ENCODE measurements at regions not wholly inside any gene's neighbourhood (a gene's known extent, or its start where the extent isn't known, plus 50 kb on each side); places are given as distances from the start of the nearest gene placed in this dataset.

GRCh38 chr6:156430386-156430785, 346.8 kb upstream of the ARID1B start:
- TF ChIP-seq CTCF (IDR thresholded peaks at IDR 0.05; ENCODE audit: insufficient read depth, low read depth, low read length), result no peak
- Histone ChIP-seq H3K27me3 (ENCODE audit: control insufficient read depth, insufficient read depth, low read length) (no peaks in the 10 kb centered on the region), H3K36me3 (ENCODE audit: control insufficient read depth, insufficient read depth, low read length) (no peaks in the 10 kb centered on the region), H3K4me3 (ENCODE audit: low read depth, low read length) (no peak overlapping the region)
- ChIA-PET CTCF (no interaction called here), POLR2A (no interaction called here)
- DNase-seq (ENCODE audit: low read depth), result no peak

DNA sequence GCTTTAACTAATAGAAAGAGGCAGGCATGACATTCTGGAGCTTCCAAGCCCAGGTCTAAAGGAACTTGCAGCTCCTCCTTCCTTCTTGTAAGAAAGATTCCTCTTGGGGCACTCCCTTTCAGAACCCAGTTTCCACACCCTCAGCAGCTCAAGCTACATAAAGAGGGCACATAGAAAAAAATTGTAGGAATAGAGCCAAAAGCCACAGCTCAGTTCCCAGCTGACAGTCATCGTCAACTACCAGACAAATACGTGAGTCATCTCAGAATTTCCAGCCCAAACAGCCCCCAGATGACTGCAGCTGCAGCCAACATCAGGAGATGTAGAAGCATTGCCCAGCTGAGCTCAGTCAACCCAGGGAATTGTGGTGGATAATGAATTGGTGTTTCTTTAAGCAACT, 349.8 kb upstream of the ARID1B start:
- POLR2A ChIA-PET, result no interaction called here

GRCh38 chr6:156425359-156426020, 351.7 kb upstream of the ARID1B start:
- peak; percentile 89 for DNase-seq (ENCODE audit: low read depth)
- TF ChIP-seq CTCF (IDR thresholded peaks at IDR 0.05; ENCODE audit: insufficient read depth, low read depth, low read length), result no peak
- CTCF ChIA-PET, result no interaction called here
- Histone ChIP-seq H3K27me3 (ENCODE audit: control insufficient read depth, insufficient read depth, low read length) (no peaks in the 10 kb centered on the region), H3K4me3 (ENCODE audit: low read depth, low read length) (no peak overlapping the region), H3K36me3 (ENCODE audit: control insufficient read depth, insufficient read depth, low read length) (no peaks in the 10 kb centered on the region)
- POLR2A ChIA-PET, result no interaction called here

More for the DNA sequence above, 349.8 kb upstream of the ARID1B start:
- Histone ChIP-seq H3K4me3 (ENCODE audit: low read depth, low read length) (no peak overlapping the region), H3K36me3 (ENCODE audit: control insufficient read depth, insufficient read depth, low read length) (no peaks in the 10 kb centered on the region), H3K27me3 (ENCODE audit: control insufficient read depth, insufficient read depth, low read length) (no peaks in the 10 kb centered on the region)
- CTCF ChIA-PET, result no interaction called here
- TF ChIP-seq CTCF (IDR thresholded peaks at IDR 0.05; ENCODE audit: insufficient read depth, low read depth, low read length), result no peak
- DNase-seq (ENCODE audit: low read depth), result peak; percentile 91

DNA sequence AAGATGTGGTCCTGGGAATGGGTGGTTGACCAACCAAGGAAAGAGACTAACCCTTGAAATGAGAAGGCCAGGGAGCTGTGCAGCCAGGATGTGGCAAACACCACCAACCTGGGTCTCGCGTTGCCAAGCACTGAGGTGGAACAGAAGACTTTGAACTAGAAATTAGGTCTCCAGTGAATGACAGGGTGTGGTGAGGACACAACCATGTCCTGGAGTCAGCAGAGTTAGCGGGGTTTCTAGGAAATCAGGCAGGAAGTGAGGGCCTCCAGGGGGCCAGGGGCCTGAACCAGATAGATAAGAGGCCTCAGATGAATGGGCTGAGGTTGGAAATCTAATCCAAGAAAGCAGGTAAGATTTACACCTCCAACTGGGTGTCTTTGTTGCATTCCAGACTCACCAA, 353.3 kb upstream of the ARID1B start:
- Histone ChIP-seq H3K4me3 (ENCODE audit: low read depth, low read length) (no peak overlapping the region), H3K27me3 (ENCODE audit: control insufficient read depth, insufficient read depth, low read length) (no peaks in the 10 kb centered on the region), H3K36me3 (ENCODE audit: control insufficient read depth, insufficient read depth, low read length) (no peaks in the 10 kb centered on the region)
- no peak for TF ChIP-seq CTCF (IDR thresholded peaks at IDR 0.05; ENCODE audit: insufficient read depth, low read depth, low read length)
- no peak for DNase-seq (ENCODE audit: low read depth)
- POLR2A ChIA-PET, result no interaction called here
- CTCF ChIA-PET, result no interaction called here

DNA sequence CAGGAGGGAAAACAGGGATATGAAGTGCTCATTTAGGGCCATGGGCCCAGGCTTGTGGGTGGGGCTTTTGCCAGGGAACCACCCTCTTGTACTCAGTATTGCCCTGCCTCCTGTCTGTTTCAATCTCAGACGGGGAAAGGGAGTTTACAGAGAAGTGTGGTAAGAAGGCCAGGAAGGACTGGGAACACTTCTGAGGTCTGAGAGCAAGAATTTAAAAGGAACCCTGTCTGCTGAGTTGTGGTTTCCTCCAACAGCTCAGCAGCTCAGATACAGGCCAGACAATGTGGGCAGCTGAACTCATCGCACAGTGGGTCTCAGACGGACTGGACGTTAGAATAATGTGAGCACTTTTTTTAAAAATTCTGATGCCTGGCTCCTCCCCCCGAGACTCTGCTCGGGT, 354.1 kb upstream of the ARID1B start:
- Histone ChIP-seq H3K36me3 (ENCODE audit: control insufficient read depth, insufficient read depth, low read length) (no peaks in the 10 kb centered on the region), H3K27me3 (ENCODE audit: control insufficient read depth, insufficient read depth, low read length) (no peaks in the 10 kb centered on the region), H3K4me3 (ENCODE audit: low read depth, low read length) (no peak overlapping the region)
- ChIA-PET POLR2A (no interaction called here), CTCF (no interaction called here)
- no peak for DNase-seq (ENCODE audit: low read depth)
- no peak for TF ChIP-seq CTCF (IDR thresholded peaks at IDR 0.05; ENCODE audit: insufficient read depth, low read depth, low read length)
